ENCODE measurements at regions not wholly inside any gene's neighbourhood (a gene's known extent, or its start where the extent isn't known, plus 50 kb on each side); places are given as distances from the start of the nearest gene placed in this dataset.

DNA sequence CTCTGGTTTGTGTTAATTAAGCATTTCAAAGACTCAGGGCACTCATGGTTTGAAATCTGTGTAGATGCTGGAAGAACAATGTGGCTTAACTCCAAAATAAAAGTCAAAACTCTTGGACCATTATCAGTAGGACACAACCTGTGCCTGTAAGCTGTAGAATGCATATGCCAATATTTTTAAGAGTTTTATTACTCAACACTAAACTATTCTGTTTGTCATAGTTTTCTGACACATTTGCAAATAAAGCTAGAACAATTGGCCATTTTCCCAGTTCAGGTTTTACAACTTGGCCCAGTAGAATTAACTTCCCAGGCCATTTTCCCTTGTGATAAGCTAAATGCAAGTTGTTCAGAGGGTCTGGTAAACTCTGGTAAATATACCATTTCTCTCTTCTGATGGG, 713.1 kb downstream of the CBLN2 start:
- no peak overlapping the region for H3K4ac ChIP-seq (ENCODE audit: low read depth in 1 of 2, low read length in 2 of 2)
- no peak overlapping the region for H2BK120ac ChIP-seq (ENCODE audit: low read depth, low read length)
- no peak overlapping the region for H3K18ac ChIP-seq (ENCODE audit: low read depth in 1 of 2, low read length in 2 of 2)
- no peak for DNase-seq
- H3K27me3 ChIP-seq (ENCODE audit: control insufficient read depth in 1 of 2, insufficient read depth in 1 of 2, low read length in 2 of 2): no peaks in the 10 kb centered on the region
- H3K36me3 ChIP-seq (ENCODE audit: control insufficient read depth in 1 of 2, insufficient read depth in 2 of 2, low read depth in 1 of 2, low read length in 2 of 2): no peaks in the 10 kb centered on the region
- H3K9me3 ChIP-seq (ENCODE audit: control insufficient read depth, low read length): peaks cover 7% of the 10 kb centered on the region
- H3K23ac ChIP-seq (ENCODE audit: low read length in 2 of 2): no peak overlapping the region
- no peak overlapping the region for H2BK15ac ChIP-seq (ENCODE audit: low read depth, poor library complexity, severe bottlenecking)
- H4K8ac ChIP-seq (ENCODE audit: low read length): no peak overlapping the region
- no peaks in the 10 kb centered on the region for H3K79me1 ChIP-seq (replicated peaks; ENCODE audit: low read length, poor library complexity, severe bottlenecking)
- H3K4me1 ChIP-seq (ENCODE audit: control insufficient read depth, insufficient read depth, low read depth, low read length): no peaks in the 10 kb centered on the region
- no peak overlapping the region for H3K27ac ChIP-seq (ENCODE audit: low read length, poor library complexity, severe bottlenecking)
- no peak overlapping the region for H2BK12ac ChIP-seq (ENCODE audit: low read length in 2 of 2)
- no peak overlapping the region for H2AK5ac ChIP-seq (ENCODE audit: low read length, severe bottlenecking)
- H2BK5ac ChIP-seq (ENCODE audit: low read depth, low read length, poor library complexity, severe bottlenecking): no peak overlapping the region
- H3K4me2 ChIP-seq (ENCODE audit: low read length, poor library complexity, severe bottlenecking): no peak overlapping the region
- H3K14ac ChIP-seq (ENCODE audit: low read length in 2 of 2): no peak overlapping the region
- no peak overlapping the region for H4K91ac ChIP-seq (ENCODE audit: low read length)
- no peak overlapping the region for H3K4me3 ChIP-seq (ENCODE audit: insufficient read depth in 1 of 2, low read depth in 1 of 2, low read length in 2 of 2)
- H3K9ac ChIP-seq (ENCODE audit: low read length): no peak overlapping the region
- no peak overlapping the region for H2AFZ ChIP-seq (ENCODE audit: low read depth, low read length)

- H3K4ac ChIP-seq (ENCODE audit: low read depth in 1 of 2, low read length in 2 of 2): no peak overlapping the region
- no peaks in the 10 kb centered on the region for H3K79me1 ChIP-seq (replicated peaks; ENCODE audit: low read length, poor library complexity, severe bottlenecking)
- no peak overlapping the region for H4K8ac ChIP-seq (ENCODE audit: low read length)
- H2AFZ ChIP-seq (ENCODE audit: low read depth, low read length): no peak overlapping the region
- no peak overlapping the region for H3K14ac ChIP-seq (ENCODE audit: low read length in 2 of 2)
- no peak overlapping the region for H2BK15ac ChIP-seq (ENCODE audit: low read depth, poor library complexity, severe bottlenecking)
- no peaks in the 10 kb centered on the region for H3K36me3 ChIP-seq (ENCODE audit: control insufficient read depth in 1 of 2, insufficient read depth in 2 of 2, low read depth in 1 of 2, low read length in 2 of 2)
- H2AK5ac ChIP-seq (ENCODE audit: low read length, severe bottlenecking): no peak overlapping the region
- no peak overlapping the region for H4K91ac ChIP-seq (ENCODE audit: low read length)
- 54% methylated on average over 3 of the region's 3 CpGs for WGBS
- H3K27me3 ChIP-seq (ENCODE audit: control insufficient read depth in 1 of 2, insufficient read depth in 1 of 2, low read length in 2 of 2): no peaks in the 10 kb centered on the region
- H3K23ac ChIP-seq (ENCODE audit: low read length in 2 of 2): no peak overlapping the region
- no peak overlapping the region for H3K9ac ChIP-seq (ENCODE audit: low read length)
- DNase-seq: no peak
- no peak overlapping the region for H3K27ac ChIP-seq (ENCODE audit: low read length, poor library complexity, severe bottlenecking)
- H3K18ac ChIP-seq (ENCODE audit: low read depth in 1 of 2, low read length in 2 of 2): no peak overlapping the region
- H3K4me3 ChIP-seq (ENCODE audit: insufficient read depth in 1 of 2, low read depth in 1 of 2, low read length in 2 of 2): no peak overlapping the region
- H3K9me3 ChIP-seq (ENCODE audit: control insufficient read depth, low read length): no peaks in the 10 kb centered on the region
- no peak overlapping the region for H2BK120ac ChIP-seq (ENCODE audit: low read depth, low read length)
- no peak overlapping the region for H2BK12ac ChIP-seq (ENCODE audit: low read length in 2 of 2)
- no peaks in the 10 kb centered on the region for H3K4me1 ChIP-seq (ENCODE audit: control insufficient read depth, insufficient read depth, low read depth, low read length)
- H3K4me2 ChIP-seq (ENCODE audit: low read length, poor library complexity, severe bottlenecking): no peak overlapping the region
- H2BK5ac ChIP-seq (ENCODE audit: low read depth, low read length, poor library complexity, severe bottlenecking): no peak overlapping the region
Measured at GRCh38 chr18:71827301-71827700, 716.8 kb downstream of the CBLN2 start.

- no peak overlapping the region for H3K4me3 ChIP-seq (ENCODE audit: insufficient read depth in 1 of 2, low read depth in 1 of 2, low read length in 2 of 2)
- H4K8ac ChIP-seq (ENCODE audit: low read length): no peak overlapping the region
- no peaks in the 10 kb centered on the region for H3K79me1 ChIP-seq (replicated peaks; ENCODE audit: low read length, poor library complexity, severe bottlenecking)
- H3K14ac ChIP-seq (ENCODE audit: low read length in 2 of 2): no peak overlapping the region
- H3K27ac ChIP-seq (ENCODE audit: low read length, poor library complexity, severe bottlenecking): no peak overlapping the region
- H3K4me1 ChIP-seq (ENCODE audit: control insufficient read depth, insufficient read depth, low read depth, low read length): no peaks in the 10 kb centered on the region
- peaks cover 12% of the 10 kb centered on the region for H3K9me3 ChIP-seq (ENCODE audit: control insufficient read depth, low read length)
- no peak overlapping the region for H3K4ac ChIP-seq (ENCODE audit: low read depth in 1 of 2, low read length in 2 of 2)
- H2BK120ac ChIP-seq (ENCODE audit: low read depth, low read length): no peak overlapping the region
- no peak overlapping the region for H3K9ac ChIP-seq (ENCODE audit: low read length)
- DNase-seq: no peak
- H2AK5ac ChIP-seq (ENCODE audit: low read length, severe bottlenecking): no peak overlapping the region
- no peak overlapping the region for H2BK15ac ChIP-seq (ENCODE audit: low read depth, poor library complexity, severe bottlenecking)
- WGBS: 40% methylated on average over 1 of the region's 2 CpGs
- H3K27me3 ChIP-seq (ENCODE audit: control insufficient read depth in 1 of 2, insufficient read depth in 1 of 2, low read length in 2 of 2): no peaks in the 10 kb centered on the region
- H2BK5ac ChIP-seq (ENCODE audit: low read depth, low read length, poor library complexity, severe bottlenecking): no peak overlapping the region
- H2AFZ ChIP-seq (ENCODE audit: low read depth, low read length): no peak overlapping the region
- no peak overlapping the region for H3K23ac ChIP-seq (ENCODE audit: low read length in 2 of 2)
- H2BK12ac ChIP-seq (ENCODE audit: low read length in 2 of 2): no peak overlapping the region
- H4K91ac ChIP-seq (ENCODE audit: low read length): no peak overlapping the region
- H3K36me3 ChIP-seq (ENCODE audit: control insufficient read depth in 1 of 2, insufficient read depth in 2 of 2, low read depth in 1 of 2, low read length in 2 of 2): no peaks in the 10 kb centered on the region
- no peak overlapping the region for H3K18ac ChIP-seq (ENCODE audit: low read depth in 1 of 2, low read length in 2 of 2)
- no peak overlapping the region for H3K4me2 ChIP-seq (ENCODE audit: low read length, poor library complexity, severe bottlenecking)
Measured at GRCh38 chr18:71815305-71815704, 728.8 kb downstream of the CBLN2 start.

DNA sequence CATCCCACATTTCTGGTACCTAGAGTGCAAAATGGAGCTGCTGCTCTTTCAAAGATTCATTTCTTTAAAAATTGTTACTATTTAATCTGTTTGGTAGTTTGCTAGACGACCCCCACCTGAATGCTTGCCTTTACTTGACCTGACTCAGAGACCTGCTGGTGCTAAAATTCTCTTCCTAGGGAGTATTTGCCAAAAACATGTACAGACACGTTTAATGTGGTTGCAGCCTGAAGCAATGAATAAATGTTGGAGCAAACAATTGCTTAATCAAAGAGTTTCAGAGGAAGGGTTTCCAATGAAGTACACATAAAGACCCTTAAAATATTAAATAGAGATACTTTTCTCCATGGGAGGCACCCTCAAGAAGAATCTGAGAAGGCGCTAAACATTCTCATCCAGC, 734.4 kb downstream of the CBLN2 start:
- Histone ChIP-seq H3K27ac (ENCODE audit: low read length, poor library complexity, severe bottlenecking) (no peak overlapping the region), H4K91ac (ENCODE audit: low read length) (no peak overlapping the region), H3K4me2 (ENCODE audit: low read length, poor library complexity, severe bottlenecking) (no peak overlapping the region), H2AFZ (ENCODE audit: low read depth, low read length) (no peak overlapping the region), H3K14ac (ENCODE audit: low read length in 2 of 2) (no peak overlapping the region), H3K23ac (ENCODE audit: low read length in 2 of 2) (no peak overlapping the region), H3K4me3 (ENCODE audit: insufficient read depth in 1 of 2, low read depth in 1 of 2, low read length in 2 of 2) (no peak overlapping the region), H3K4ac (ENCODE audit: low read depth in 1 of 2, low read length in 2 of 2) (no peak overlapping the region), H3K36me3 (ENCODE audit: control insufficient read depth in 1 of 2, insufficient read depth in 2 of 2, low read depth in 1 of 2, low read length in 2 of 2) (no peaks in the 10 kb centered on the region), H2AK5ac (ENCODE audit: low read length, severe bottlenecking) (no peak overlapping the region), H3K9me3 (ENCODE audit: control insufficient read depth, low read length) (peaks cover 6% of the 10 kb centered on the region), H3K9ac (ENCODE audit: low read length) (no peak overlapping the region), H2BK120ac (ENCODE audit: low read depth, low read length) (no peak overlapping the region), H3K18ac (ENCODE audit: low read depth in 1 of 2, low read length in 2 of 2) (no peak overlapping the region), H3K79me1 (replicated peaks; ENCODE audit: low read length, poor library complexity, severe bottlenecking) (no peaks in the 10 kb centered on the region), H2BK12ac (ENCODE audit: low read length in 2 of 2) (no peak overlapping the region), H3K4me1 (ENCODE audit: control insufficient read depth, insufficient read depth, low read depth, low read length) (no peaks in the 10 kb centered on the region), H2BK15ac (ENCODE audit: low read depth, poor library complexity, severe bottlenecking) (no peak overlapping the region), H2BK5ac (ENCODE audit: low read depth, low read length, poor library complexity, severe bottlenecking) (no peak overlapping the region), H4K8ac (ENCODE audit: low read length) (no peak overlapping the region), H3K27me3 (ENCODE audit: control insufficient read depth in 1 of 2, insufficient read depth in 1 of 2, low read length in 2 of 2) (no peaks in the 10 kb centered on the region)
- WGBS: 54% methylated on average over 2 of the region's 3 CpGs
- DNase-seq: no peak

All from mesenchymal stem cell (in vitro differentiated cells and primary cell).